ENCODE measurements at regions not wholly inside any gene's neighbourhood (a gene's known extent, or its start where the extent isn't known, plus 50 kb on each side); places are given as distances from the start of the nearest gene placed in this dataset.

- peaks cover 0 to 15% (median 0%) of the 10 kb centered on the region in 4 donors for H3K4me1 ChIP-seq
- H3K4me3 ChIP-seq = no peak overlapping the region
- DNase-seq = no peak
- H3K9me3 ChIP-seq = no peaks in the 10 kb centered on the region
- intact Hi-C loops (cut with DNase I; ENCODE audit: low total_unique reads) = no loop called here
- no peaks in the 10 kb centered on the region for H3K36me3 ChIP-seq
- no peak for TF ChIP-seq CTCF (IDR thresholded peaks at IDR 0.05)
- H3K27ac ChIP-seq = no peak overlapping the region
- H3K27me3 ChIP-seq = no peaks in the 10 kb centered on the region
These were observed 149.5 kb downstream of the QDPR start for GRCh38 chr4:17362430-17362829.

GRCh38 chr4:17358241-17358640 is 153.6 kb downstream of the QDPR start:
- H3K4me3 ChIP-seq = no peak overlapping the region
- H3K36me3 ChIP-seq = no peaks in the 10 kb centered on the region
- TF ChIP-seq CTCF (IDR thresholded peaks at IDR 0.05) = no peak
- no peak overlapping the region for H3K27ac ChIP-seq
- DNase-seq = no peak
- no peaks in the 10 kb centered on the region for H3K4me1 ChIP-seq
- no peaks in the 10 kb centered on the region for H3K27me3 ChIP-seq
- peaks cover 0 to 5% (median 3%) of the 10 kb centered on the region in 3 donors for H3K9me3 ChIP-seq
- intact Hi-C loops (cut with DNase I; ENCODE audit: low total_unique reads) = loop anchor here (10.0 kb wide), 1 partner anchor 97 kb away; no protein-coding TSS in a partner anchor

GRCh38 chr4:17356926-17357325 is 155.0 kb downstream of the QDPR start:
- Histone ChIP-seq H3K4me3 (no peak overlapping the region), H3K36me3 (no peaks in the 10 kb centered on the region), H3K9me3 (peaks cover 0 to 5% (median 3%) of the 10 kb centered on the region in 3 donors), H3K27me3 (no peaks in the 10 kb centered on the region), H3K4me1 (no peaks in the 10 kb centered on the region), H3K27ac (no peak overlapping the region)
- no peak for DNase-seq
- TF ChIP-seq CTCF (IDR thresholded peaks at IDR 0.05) = no peak
- intact Hi-C loops (cut with DNase I; ENCODE audit: low total_unique reads) = loop anchor here (10.0 kb wide), 1 partner anchor 98 kb away; no protein-coding TSS in a partner anchor

- Histone ChIP-seq H3K4me1 (no peaks in the 10 kb centered on the region), H3K36me3 (no peaks in the 10 kb centered on the region), H3K9me3 (peaks cover 0 to 5% (median 3%) of the 10 kb centered on the region in 3 donors), H3K27me3 (no peaks in the 10 kb centered on the region), H3K27ac (no peak overlapping the region), H3K4me3 (no peak overlapping the region)
- intact Hi-C loops (cut with DNase I; ENCODE audit: low total_unique reads) = loop anchor here (10.0 kb wide), 1 partner anchor 102 kb away; no protein-coding TSS in a partner anchor
- TF ChIP-seq CTCF (IDR thresholded peaks at IDR 0.05) = no peak
- DNase-seq = no peak
These were observed 159.5 kb downstream of the QDPR start for GRCh38 chr4:17352357-17352756.

GRCh38 chr4:17347445-17347844 is 164.4 kb downstream of the QDPR start:
- H3K9me3 ChIP-seq = no peaks in the 10 kb centered on the region
- no peaks in the 10 kb centered on the region for H3K27me3 ChIP-seq
- no peak overlapping the region for H3K27ac ChIP-seq
- no peaks in the 10 kb centered on the region for H3K36me3 ChIP-seq
- no peak overlapping the region for H3K4me3 ChIP-seq
- peak; percentile 29 to 34 for TF ChIP-seq CTCF (IDR thresholded peaks at IDR 0.05)
- no peaks in the 10 kb centered on the region for H3K4me1 ChIP-seq
- DNase-seq = no peak
- intact Hi-C loops (cut with DNase I; ENCODE audit: low total_unique reads) = no loop called here

- H3K4me3 ChIP-seq = no peak overlapping the region
- H3K27ac ChIP-seq = no peak overlapping the region
- H3K4me1 ChIP-seq = no peaks in the 10 kb centered on the region
- H3K27me3 ChIP-seq = no peaks in the 10 kb centered on the region
- H3K36me3 ChIP-seq = no peaks in the 10 kb centered on the region
- no peak for DNase-seq
- no peaks in the 10 kb centered on the region for H3K9me3 ChIP-seq
- intact Hi-C loops (cut with DNase I; ENCODE audit: low total_unique reads) = no loop called here
- TF ChIP-seq CTCF (IDR thresholded peaks at IDR 0.05) = no peak
These were observed 172.5 kb downstream of the QDPR start for GRCh38 chr4:17339376-17339775.

All from tibial artery (tissue), 4 donors.